ENCODE measurements at regions not wholly inside any gene's neighbourhood (a gene's known extent, or its start where the extent isn't known, plus 50 kb on each side); places are given as distances from the start of the nearest gene placed in this dataset.

- TF ChIP-seq, protein P1, sequence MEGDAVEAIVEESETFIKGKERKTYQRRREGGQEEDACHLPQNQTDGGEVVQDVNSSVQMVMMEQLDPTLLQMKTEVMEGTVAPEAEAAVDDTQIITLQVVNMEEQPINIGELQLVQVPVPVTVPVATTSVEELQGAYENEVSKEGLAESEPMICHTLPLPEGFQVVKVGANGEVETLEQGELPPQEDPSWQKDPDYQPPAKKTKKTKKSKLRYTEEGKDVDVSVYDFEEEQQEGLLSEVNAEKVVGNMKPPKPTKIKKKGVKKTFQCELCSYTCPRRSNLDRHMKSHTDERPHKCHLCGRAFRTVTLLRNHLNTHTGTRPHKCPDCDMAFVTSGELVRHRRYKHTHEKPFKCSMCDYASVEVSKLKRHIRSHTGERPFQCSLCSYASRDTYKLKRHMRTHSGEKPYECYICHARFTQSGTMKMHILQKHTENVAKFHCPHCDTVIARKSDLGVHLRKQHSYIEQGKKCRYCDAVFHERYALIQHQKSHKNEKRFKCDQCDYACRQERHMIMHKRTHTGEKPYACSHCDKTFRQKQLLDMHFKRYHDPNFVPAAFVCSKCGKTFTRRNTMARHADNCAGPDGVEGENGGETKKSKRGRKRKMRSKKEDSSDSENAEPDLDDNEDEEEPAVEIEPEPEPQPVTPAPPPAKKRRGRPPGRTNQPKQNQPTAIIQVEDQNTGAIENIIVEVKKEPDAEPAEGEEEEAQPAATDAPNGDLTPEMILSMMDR (IDR thresholded peaks at IDR 0.05), result no peak
- peak; percentile 53 for TF ChIP-seq CHD2 (IDR thresholded peaks at IDR 0.05; ENCODE audit: low read length, partially characterized antibody)
- TF ChIP-seq TEAD4 (IDR thresholded peaks at IDR 0.05; ENCODE audit: borderline replicate concordance, insufficient read depth), result no peak
- TF ChIP-seq, protein P2, sequence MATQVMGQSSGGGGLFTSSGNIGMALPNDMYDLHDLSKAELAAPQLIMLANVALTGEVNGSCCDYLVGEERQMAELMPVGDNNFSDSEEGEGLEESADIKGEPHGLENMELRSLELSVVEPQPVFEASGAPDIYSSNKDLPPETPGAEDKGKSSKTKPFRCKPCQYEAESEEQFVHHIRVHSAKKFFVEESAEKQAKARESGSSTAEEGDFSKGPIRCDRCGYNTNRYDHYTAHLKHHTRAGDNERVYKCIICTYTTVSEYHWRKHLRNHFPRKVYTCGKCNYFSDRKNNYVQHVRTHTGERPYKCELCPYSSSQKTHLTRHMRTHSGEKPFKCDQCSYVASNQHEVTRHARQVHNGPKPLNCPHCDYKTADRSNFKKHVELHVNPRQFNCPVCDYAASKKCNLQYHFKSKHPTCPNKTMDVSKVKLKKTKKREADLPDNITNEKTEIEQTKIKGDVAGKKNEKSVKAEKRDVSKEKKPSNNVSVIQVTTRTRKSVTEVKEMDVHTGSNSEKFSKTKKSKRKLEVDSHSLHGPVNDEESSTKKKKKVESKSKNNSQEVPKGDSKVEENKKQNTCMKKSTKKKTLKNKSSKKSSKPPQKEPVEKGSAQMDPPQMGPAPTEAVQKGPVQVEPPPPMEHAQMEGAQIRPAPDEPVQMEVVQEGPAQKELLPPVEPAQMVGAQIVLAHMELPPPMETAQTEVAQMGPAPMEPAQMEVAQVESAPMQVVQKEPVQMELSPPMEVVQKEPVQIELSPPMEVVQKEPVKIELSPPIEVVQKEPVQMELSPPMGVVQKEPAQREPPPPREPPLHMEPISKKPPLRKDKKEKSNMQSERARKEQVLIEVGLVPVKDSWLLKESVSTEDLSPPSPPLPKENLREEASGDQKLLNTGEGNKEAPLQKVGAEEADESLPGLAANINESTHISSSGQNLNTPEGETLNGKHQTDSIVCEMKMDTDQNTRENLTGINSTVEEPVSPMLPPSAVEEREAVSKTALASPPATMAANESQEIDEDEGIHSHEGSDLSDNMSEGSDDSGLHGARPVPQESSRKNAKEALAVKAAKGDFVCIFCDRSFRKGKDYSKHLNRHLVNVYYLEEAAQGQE (IDR thresholded peaks at IDR 0.05; ENCODE audit: low read depth, low read length), result no peak
- no peak for TF ChIP-seq YY1 (IDR thresholded peaks at IDR 0.05; ENCODE audit: low read depth)
- no peak for TF ChIP-seq EZH2phosphoT487 (IDR thresholded peaks at IDR 0.05; ENCODE audit: borderline replicate concordance, low read depth)
- TF ChIP-seq JUND (IDR thresholded peaks at IDR 0.05), result no peak
- no peak for TF ChIP-seq MAX (IDR thresholded peaks at IDR 0.05; ENCODE audit: low read depth)
Observed at GRCh38 chr7:28356619-28357018, 55.7 kb upstream of the CREB5 start.

Measured in SK-N-SH (cell line).